Subcutaneous abdominal adipose tissue (tissue), 5 donors: ENCODE measurements at regions not wholly inside any gene's neighbourhood (a gene's known extent, or its start where the extent isn't known, plus 50 kb on each side); places are given as distances from the start of the nearest gene placed in this dataset.
"Not testable (repeated sequence)": the region's sequence is repeated elsewhere in the genome, so short reads cannot be mapped to it uniquely, and the experiment has no call there.

ENCODE experiments used
- H3K27ac ChIP-seq: one replicate; pipeline ENCODE4 v1.7.0; 2013; ENCODE audit warnings: low read depth, mild to moderate bottlenecking, inconsistent platforms, low read length, moderate library complexity
- H3K27me3 ChIP-seq, 5 donors: one replicate each; pipeline ENCODE4 v1.7.0; 2013; ENCODE audit warnings: low read length in 5 of 5, inconsistent platforms in 1 of 5; ENCODE audit not compliant: control insufficient read depth in 5 of 5, insufficient read depth in 4 of 5
- H3K36me3 ChIP-seq, 5 donors: one replicate each; pipeline ENCODE4 v1.7.0; 2013; ENCODE audit warnings: low read length in 5 of 5; ENCODE audit not compliant: control insufficient read depth in 5 of 5, insufficient read depth in 5 of 5
- H3K4me1 ChIP-seq, 5 donors: one replicate each; pipeline ENCODE4 v1.7.0; 2013; ENCODE audit warnings: low read length in 5 of 5, mild to moderate bottlenecking in 3 of 5, moderate library complexity in 1 of 5; ENCODE audit not compliant: control insufficient read depth in 5 of 5, insufficient read depth in 5 of 5
- H3K4me3 ChIP-seq, 5 donors: one replicate each; pipeline ENCODE4 v1.7.0; 2013; ENCODE audit warnings: low read length in 5 of 5, low read depth in 1 of 5
- H3K9ac ChIP-seq, 5 donors: one replicate each; pipeline ENCODE4 v1.7.0; 2013; ENCODE audit warnings: low read length in 5 of 5, mild to moderate bottlenecking in 4 of 5, moderate library complexity in 3 of 5
- H3K9me3 ChIP-seq, 5 donors: one replicate each; pipeline ENCODE4 v1.7.0; 2013; ENCODE audit warnings: low read length in 5 of 5; ENCODE audit not compliant: control insufficient read depth in 5 of 5
- donor health status: healthy.
- donor health status: healthy.
- donor health status: healthy.
- donor health status: healthy.
- donor health status: healthy.

- H3K36me3 ChIP-seq, result no peaks in the 10 kb centered on the region
Measured at GRCh38 chr2:194291104-194291503, 1365.9 kb upstream of the SLC39A10 start.

GRCh38 chr2:194289712-194290346 is 1367.2 kb upstream of the SLC39A10 start:
- Histone ChIP-seq H3K4me3 (no peak overlapping the region), H3K9me3 (no peaks in the 10 kb centered on the region), H3K27ac (no peak overlapping the region), H3K9ac (no peak overlapping the region), H3K4me1 (no peaks in the 10 kb centered on the region), H3K36me3 (no peaks in the 10 kb centered on the region), H3K27me3 (no peaks in the 10 kb centered on the region)

More at GRCh38 chr2:194291104-194291503, 1365.9 kb upstream of the SLC39A10 start:
- Histone ChIP-seq H3K27me3 (no peaks in the 10 kb centered on the region), H3K4me1 (no peaks in the 10 kb centered on the region), H3K9ac (no peak overlapping the region), H3K27ac (no peak overlapping the region), H3K9me3 (no peaks in the 10 kb centered on the region), H3K4me3 (no peak overlapping the region)

GRCh38 chr2:194276667-194277066 is 1380.4 kb upstream of the SLC39A10 start:
- not testable (repeated sequence) for H3K9ac ChIP-seq, H3K9me3 ChIP-seq, H3K27me3 ChIP-seq, H3K4me3 ChIP-seq, H3K27ac ChIP-seq, H3K36me3 ChIP-seq, H3K4me1 ChIP-seq

- no peak overlapping the region for H3K9ac ChIP-seq
Measured at GRCh38 chr2:194271293-194271961, 1385.6 kb upstream of the SLC39A10 start.

GRCh38 chr2:194270648-194271047 is 1386.4 kb upstream of the SLC39A10 start:
- Histone ChIP-seq H3K4me1 (peaks cover 0 to 5% (median 0%) of the 10 kb centered on the region in 5 donors), H3K9ac (no peak overlapping the region), H3K4me3 (no peak overlapping the region), H3K9me3 (no peaks in the 10 kb centered on the region), H3K27me3 (no peaks in the 10 kb centered on the region), H3K36me3 (no peaks in the 10 kb centered on the region), H3K27ac (no peak overlapping the region)

More at GRCh38 chr2:194271293-194271961, 1385.6 kb upstream of the SLC39A10 start:
- Histone ChIP-seq H3K27me3 (no peaks in the 10 kb centered on the region), H3K4me3 (no peak overlapping the region), H3K36me3 (no peaks in the 10 kb centered on the region), H3K9me3 (no peaks in the 10 kb centered on the region), H3K27ac (no peak overlapping the region), H3K4me1 (peaks cover 0 to 5% (median 0%) of the 10 kb centered on the region in 5 donors)

GRCh38 chr2:194264586-194264985 is 1392.4 kb upstream of the SLC39A10 start:
- H3K36me3 ChIP-seq, result no peaks in the 10 kb centered on the region

GRCh38 chr2:194260185-194260584 is 1396.8 kb upstream of the SLC39A10 start:
- Histone ChIP-seq H3K27me3 (no peaks in the 10 kb centered on the region), H3K9me3 (no peaks in the 10 kb centered on the region), H3K9ac (no peak overlapping the region), H3K27ac (no peak overlapping the region), H3K4me1 (peaks cover 0 to 8% (median 0%) of the 10 kb centered on the region in 5 donors), H3K36me3 (no peaks in the 10 kb centered on the region), H3K4me3 (no peak overlapping the region)

More at GRCh38 chr2:194264586-194264985, 1392.4 kb upstream of the SLC39A10 start:
- Histone ChIP-seq H3K9ac (no peak overlapping the region), H3K27ac (no peak overlapping the region), H3K9me3 (no peaks in the 10 kb centered on the region), H3K27me3 (no peaks in the 10 kb centered on the region), H3K4me1 (peaks cover 0 to 4% (median 0%) of the 10 kb centered on the region in 5 donors), H3K4me3 (no peak overlapping the region)

- no peaks in the 10 kb centered on the region for H3K36me3 ChIP-seq
- H3K4me3 ChIP-seq, result no peak overlapping the region
- peaks cover 0 to 7% (median 5%) of the 10 kb centered on the region in 5 donors for H3K9me3 ChIP-seq
- no peak overlapping the region for H3K9ac ChIP-seq
- H3K27me3 ChIP-seq, result no peaks in the 10 kb centered on the region
- H3K4me1 ChIP-seq, result peaks cover 0 to 8% (median 0%) of the 10 kb centered on the region in 5 donors
- no peak overlapping the region for H3K27ac ChIP-seq
Measured at GRCh38 chr2:194257095-194257494, 1399.9 kb upstream of the SLC39A10 start.

GRCh38 chr2:194253528-194254259 is 1403.3 kb upstream of the SLC39A10 start:
- peaks cover 0 to 4% (median 0%) of the 10 kb centered on the region in 5 donors for H3K4me1 ChIP-seq
- H3K36me3 ChIP-seq, result no peaks in the 10 kb centered on the region
- H3K9me3 ChIP-seq, result peaks cover 0 to 7% (median 5%) of the 10 kb centered on the region in 5 donors
- H3K4me3 ChIP-seq, result no peak overlapping the region
- H3K27ac ChIP-seq, result no peak overlapping the region
- H3K27me3 ChIP-seq, result no peaks in the 10 kb centered on the region
- no peak overlapping the region for H3K9ac ChIP-seq

- H3K27me3 ChIP-seq, result no peaks in the 10 kb centered on the region
- H3K36me3 ChIP-seq, result no peaks in the 10 kb centered on the region
- H3K9ac ChIP-seq, result no peak overlapping the region
- H3K4me3 ChIP-seq, result no peak overlapping the region
- peaks cover 0 to 4% (median 0%) of the 10 kb centered on the region in 5 donors for H3K4me1 ChIP-seq
- H3K27ac ChIP-seq, result no peak overlapping the region
- peaks cover 0 to 7% (median 5%) of the 10 kb centered on the region in 5 donors for H3K9me3 ChIP-seq
Measured at GRCh38 chr2:194252127-194252526, 1404.9 kb upstream of the SLC39A10 start.
